GM19463 (cell line): ENCODE measurements at regions not wholly inside any gene's neighbourhood (a gene's known extent, or its start where the extent isn't known, plus 50 kb on each side); places are given as distances from the start of the nearest gene placed in this dataset.
"Not testable (repeated sequence)": the region's sequence is repeated elsewhere in the genome, so short reads cannot be mapped to it uniquely, and the experiment has no call there.

Experiments
- ATAC-seq: cut with Tn5 transposase; IDR thresholded peaks from one replicate; pipeline ENCODE4 v1.9.1; 2021; ENCODE audit warnings: mild to moderate bottlenecking, moderate library complexity; ENCODE audit not compliant: unreplicated experiment

DNA sequence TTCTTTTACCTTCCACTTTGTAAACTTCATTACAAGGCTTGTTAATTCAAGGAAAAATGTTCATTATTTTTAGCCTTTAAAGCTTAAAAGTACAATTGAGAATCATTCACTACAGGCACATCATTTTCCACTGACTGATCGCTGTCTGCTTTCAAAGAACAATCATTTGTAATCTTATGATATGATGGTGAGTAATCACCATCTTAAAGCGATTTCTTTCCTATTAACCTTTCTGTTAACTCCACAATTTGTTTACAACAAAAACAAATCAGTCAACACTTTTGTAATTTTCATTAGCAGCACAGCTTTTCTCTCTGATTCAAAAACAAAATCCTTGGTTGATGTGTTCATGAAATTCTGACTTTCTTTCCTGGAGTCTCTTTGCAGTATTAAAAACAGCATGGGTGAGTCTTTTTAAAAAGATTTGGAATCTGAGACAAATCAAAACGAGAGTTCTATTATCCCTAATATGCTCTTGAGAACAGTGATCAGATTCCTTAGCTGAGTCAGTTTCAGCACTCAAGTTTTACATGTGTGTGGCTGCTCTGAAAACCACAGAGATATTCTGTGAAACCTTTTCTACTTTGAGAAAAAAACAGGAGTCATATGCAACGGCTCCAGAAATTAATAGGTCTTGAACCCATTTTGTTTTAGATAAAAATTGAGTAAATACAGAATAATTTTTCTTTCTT lies 145.8 kb upstream of the TMPRSS15 start:
- no peak for ATAC-seq

DNA sequence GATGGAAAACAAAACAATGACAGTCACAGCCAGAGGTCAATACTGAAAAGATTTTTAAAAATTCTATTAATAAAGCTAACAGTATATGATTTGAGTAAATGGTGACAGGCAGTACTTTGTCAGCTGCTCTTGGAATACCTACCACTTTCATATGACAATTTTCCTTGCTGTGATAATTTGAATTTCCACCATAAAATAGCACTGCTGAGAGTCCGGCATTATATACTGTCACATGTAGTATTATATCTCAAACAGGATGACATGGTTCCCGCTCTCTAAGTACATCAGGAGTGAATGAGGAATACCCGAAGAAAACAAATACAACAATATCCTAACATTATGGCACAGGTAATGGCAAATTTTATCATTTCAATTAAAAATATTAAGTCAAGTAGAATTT lies 146.8 kb upstream of the TMPRSS15 start:
- no peak for ATAC-seq

DNA sequence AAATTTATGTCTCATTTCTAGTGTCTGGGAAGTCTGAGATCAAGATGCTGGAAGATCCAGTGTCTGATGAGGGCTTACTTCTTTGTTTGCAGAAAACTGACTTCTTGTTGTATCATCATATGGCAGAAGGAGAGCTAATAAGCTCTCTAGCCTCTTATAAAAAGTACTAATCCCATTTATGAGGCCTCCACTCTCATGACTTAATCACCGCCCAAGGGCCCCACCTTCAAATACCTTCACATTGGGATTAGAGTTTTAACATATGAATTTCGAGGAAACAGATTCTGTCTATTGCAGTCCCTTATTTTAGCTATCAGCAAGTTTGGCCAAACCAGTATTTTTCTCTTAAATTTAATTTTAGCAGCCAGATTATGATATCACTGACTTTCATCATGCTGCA lies 150.2 kb upstream of the TMPRSS15 start:
- no peak for ATAC-seq

- not testable (repeated sequence) for ATAC-seq
Observed at GRCh38 chr21:18567770-18568169, 164.2 kb upstream of the TMPRSS15 start.

DNA sequence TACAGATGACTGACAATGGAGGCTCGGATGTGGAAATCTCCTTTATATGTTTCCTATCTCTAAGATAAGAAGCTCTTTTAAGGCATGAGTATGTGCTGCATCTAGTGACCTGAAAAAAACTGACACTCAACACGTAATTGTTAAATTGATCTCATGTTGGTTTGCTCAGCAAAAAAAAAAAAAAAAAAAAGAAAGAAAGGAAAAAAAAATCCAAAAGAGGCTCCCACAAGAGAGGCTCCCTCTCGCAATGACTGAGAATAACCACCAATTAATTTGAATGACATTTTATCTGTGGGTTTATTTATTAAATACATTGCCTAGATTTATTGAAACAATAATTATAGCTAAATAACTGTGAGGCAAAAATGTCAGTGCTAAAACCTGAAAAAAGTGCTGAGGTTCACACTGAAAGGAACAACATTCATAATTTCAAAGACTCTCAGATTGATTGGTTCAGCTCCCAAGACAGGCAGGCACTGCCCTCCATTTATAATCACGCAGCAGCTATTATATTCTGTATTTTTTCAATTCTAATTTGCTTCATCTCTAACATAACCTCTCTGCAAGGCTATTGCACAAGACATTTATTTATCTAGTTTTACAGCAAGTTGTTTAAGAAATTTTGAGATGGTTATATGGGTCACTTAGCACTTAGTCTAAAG lies 184.5 kb upstream of the TMPRSS15 start:
- ATAC-seq: no peak

GRCh38 chr21:18601146-18601545 lies 197.6 kb upstream of the TMPRSS15 start:
- no peak for ATAC-seq

DNA sequence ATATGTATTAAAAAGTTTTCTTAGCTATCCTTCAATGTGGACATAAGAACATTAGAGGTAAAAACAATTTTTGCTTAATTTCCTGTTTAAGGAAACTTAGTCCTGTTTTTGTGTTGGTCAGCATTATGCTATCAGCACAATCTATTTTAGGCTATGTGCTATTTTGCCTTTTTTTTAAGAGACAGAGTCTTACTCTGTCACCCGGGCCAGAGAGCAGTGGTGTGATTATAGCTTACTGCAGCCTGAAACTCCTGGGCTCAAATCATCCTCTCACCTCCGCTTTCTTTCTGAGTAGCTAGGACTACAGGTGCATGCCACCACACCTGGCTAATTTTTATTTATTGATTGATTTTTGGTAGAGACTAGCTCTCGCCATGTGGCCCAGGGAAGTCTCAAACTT lies 199.1 kb upstream of the TMPRSS15 start:
- ATAC-seq: no peak

DNA sequence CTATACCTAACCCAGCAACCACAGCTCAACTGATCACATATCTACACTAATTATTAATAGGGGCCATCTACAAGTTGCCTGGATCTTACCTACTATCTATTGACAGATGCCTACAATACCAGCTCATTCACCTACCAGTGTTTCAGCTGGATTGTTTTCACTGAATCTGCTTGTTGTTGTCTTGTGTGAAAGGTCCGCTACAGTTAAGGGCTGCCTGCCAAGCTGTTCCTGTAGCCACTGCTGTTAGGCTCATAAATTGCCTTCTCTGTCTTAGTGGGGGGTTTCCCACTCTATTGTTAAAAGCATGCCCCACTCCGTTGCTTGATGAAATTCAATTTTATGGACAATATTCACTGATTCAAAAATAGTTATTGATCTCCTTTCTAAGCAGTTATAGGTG lies 199.7 kb upstream of the TMPRSS15 start:
- no peak for ATAC-seq

- ATAC-seq: no peak
Observed at GRCh38 chr21:18603980-18604379, 200.4 kb upstream of the TMPRSS15 start.

DNA sequence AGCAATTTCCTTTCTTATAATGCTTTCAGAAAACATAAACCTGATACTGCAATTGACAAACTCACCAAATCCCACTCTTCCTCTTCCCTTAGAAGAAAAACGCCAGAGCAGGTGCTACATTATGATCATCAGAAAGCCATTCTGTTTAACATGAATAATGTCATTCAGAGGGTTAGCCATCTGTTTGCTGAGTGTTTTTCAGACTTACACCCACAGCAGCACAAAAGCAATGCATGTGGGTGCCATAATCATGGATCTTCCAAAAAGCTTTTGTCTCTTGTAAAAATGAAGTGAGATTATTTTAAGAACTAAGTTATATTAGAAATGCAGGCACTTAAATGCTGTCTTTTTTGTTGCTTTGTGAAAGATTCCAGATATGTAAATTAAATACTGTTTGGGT lies 204.6 kb upstream of the TMPRSS15 start:
- no peak for ATAC-seq

DNA sequence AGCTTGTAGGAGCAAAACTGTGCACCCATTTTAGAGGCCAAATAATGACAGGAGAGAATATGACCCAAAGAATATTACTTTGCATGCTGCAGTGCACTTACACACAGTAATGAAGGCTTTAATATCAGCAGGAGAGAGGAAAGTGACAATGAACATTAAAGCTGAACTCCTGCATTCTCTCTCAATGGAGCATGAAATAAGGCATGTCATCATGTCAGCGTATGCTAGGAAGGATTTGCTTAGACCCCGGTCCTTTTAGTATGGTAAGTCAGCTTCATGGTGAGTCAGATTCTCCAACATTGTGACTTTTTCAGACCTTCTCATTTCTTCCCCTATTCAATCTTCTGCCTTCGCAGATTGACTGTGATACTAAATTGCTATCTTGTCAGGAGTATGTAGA lies 210.7 kb upstream of the TMPRSS15 start:
- no peak for ATAC-seq

DNA sequence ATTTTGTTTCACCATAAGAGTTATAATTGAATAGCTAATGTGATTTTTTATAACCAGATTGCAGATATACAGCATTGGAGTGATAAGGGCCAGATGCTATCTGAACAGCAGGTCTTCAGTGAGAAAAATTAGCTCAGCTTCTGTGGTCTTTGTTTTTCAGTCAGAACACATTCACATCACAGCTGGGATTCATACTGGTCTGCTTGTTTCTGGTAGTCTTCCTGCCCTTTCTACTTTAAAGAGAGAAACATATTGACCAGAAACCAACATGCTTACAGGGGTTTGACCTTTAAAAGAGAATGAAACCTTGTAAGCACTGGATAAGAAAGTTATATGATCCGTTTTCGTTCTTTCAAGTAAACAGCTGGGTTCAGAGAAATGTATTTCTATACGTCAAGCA lies 213.7 kb upstream of the TMPRSS15 start:
- no peak for ATAC-seq

DNA sequence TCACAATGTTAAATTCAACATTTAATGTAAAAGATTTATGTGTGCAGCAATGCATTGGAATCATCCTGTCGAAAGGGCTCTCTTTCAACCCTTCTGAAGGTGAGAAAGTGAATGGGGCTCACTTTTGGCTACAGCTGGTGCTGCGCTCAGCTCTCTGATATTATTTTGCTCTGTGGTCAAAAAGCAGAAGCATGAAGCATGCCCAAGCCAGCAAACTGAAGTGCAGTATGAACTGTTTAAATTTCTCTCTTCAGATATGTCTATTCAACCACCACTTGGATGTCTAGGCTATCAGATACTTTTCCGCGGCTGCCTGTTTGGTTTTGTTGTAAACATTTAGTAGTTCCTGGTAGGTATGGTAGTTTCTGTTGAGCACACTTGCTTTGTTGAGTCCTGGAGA lies 216.9 kb upstream of the TMPRSS15 start:
- no peak for ATAC-seq

- ATAC-seq: no peak
Observed at GRCh38 chr21:18622383-18622782, 218.8 kb upstream of the TMPRSS15 start.

GRCh38 chr21:18630446-18630845 lies 226.9 kb upstream of the TMPRSS15 start:
- ATAC-seq: no peak

GRCh38 chr21:18636897-18637296 lies 233.3 kb upstream of the TMPRSS15 start:
- ATAC-seq: no peak

GRCh38 chr21:18646116-18646515 lies 242.5 kb upstream of the TMPRSS15 start:
- peak; percentile 74 for ATAC-seq

- ATAC-seq: peak; percentile 58
Observed at GRCh38 chr21:18655931-18656330, 252.3 kb upstream of the TMPRSS15 start.

DNA sequence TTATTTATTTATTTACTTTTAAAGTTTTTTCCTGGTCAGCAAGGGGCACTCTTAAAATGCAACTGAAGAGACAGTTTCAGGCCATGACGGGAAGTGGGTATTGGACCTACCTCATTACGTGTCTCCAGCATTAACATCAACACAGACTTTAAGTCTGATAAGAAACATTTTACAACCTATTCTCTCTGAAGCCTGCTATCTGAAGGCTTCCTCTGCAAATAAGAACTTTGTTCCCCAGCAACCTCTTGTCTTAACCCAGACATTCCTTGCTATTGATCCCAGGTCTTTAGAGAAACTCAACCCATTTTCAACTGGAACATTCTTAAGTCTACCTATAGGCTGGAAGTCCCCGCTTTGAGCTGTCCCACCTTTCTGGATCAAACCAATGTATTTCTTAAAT lies 258.3 kb upstream of the TMPRSS15 start:
- ATAC-seq: no peak

- no peak for ATAC-seq
Observed at GRCh38 chr21:18663663-18664062, 260.1 kb upstream of the TMPRSS15 start.

GRCh38 chr21:18666725-18667124 lies 263.1 kb upstream of the TMPRSS15 start:
- no peak for ATAC-seq

DNA sequence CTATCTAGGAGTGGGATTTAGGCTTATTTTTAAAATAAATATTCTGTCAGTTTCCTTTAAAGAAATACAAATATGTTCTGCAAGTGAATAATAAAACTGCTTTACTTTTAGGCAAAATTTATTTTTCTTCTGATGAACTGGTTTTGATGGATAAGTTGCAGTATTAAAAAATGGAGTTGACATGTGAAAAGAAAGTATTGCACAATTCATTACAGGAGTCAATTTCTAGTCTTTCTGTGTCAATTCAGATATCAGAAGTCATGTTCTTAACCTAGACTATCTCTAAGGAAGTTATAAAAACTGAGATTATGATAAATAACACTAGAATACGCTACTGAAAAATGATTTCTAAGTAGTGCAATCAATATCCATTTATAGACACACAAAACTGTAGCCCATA lies 270.2 kb upstream of the TMPRSS15 start:
- no peak for ATAC-seq

- no peak for ATAC-seq
Observed at GRCh38 chr21:18677632-18678031, 274.0 kb upstream of the TMPRSS15 start.
